Astrocyte (in vitro differentiated cells and primary cell): ENCODE measurements at regions not wholly inside any gene's neighbourhood (a gene's known extent, or its start where the extent isn't known, plus 50 kb on each side); places are given as distances from the start of the nearest gene placed in this dataset.

Source experiments
- EZH2 ChIP-seq: IDR thresholded peaks from 2 replicates; pipeline ENCODE4 v1.6.1; 2012; ENCODE audit warnings: mild to moderate bottlenecking, low read length, inconsistent platforms; ENCODE audit not compliant: insufficient read depth
- TF ChIP-seq, protein P1 (sequence below): IDR thresholded peaks from 2 replicates; pipeline ENCODE4 v1.5.1; 2011; ENCODE audit warnings: low read depth, mild to moderate bottlenecking, inconsistent platforms, low read length, moderate library complexity; ENCODE audit not compliant: insufficient read depth

DNA sequence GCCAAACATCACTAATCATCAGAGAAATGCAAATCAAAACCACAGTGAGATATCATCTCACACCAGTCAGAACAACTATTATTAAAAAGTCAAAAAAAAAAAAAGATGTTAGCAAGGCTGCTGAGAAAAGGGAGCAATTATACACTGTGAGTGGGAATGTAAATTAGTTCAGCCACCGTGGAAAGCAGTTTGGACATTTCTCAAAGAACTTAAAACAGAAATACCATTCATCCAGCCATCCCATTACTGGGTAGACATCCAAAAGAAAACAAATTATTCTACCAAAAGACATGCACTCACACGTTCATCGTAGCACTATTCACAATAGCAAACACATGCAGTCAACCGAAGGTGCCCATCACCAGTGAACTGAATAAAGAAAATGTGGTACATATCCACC, 213.9 kb downstream of the TTLL2 start:
- TF ChIP-seq, protein P1, sequence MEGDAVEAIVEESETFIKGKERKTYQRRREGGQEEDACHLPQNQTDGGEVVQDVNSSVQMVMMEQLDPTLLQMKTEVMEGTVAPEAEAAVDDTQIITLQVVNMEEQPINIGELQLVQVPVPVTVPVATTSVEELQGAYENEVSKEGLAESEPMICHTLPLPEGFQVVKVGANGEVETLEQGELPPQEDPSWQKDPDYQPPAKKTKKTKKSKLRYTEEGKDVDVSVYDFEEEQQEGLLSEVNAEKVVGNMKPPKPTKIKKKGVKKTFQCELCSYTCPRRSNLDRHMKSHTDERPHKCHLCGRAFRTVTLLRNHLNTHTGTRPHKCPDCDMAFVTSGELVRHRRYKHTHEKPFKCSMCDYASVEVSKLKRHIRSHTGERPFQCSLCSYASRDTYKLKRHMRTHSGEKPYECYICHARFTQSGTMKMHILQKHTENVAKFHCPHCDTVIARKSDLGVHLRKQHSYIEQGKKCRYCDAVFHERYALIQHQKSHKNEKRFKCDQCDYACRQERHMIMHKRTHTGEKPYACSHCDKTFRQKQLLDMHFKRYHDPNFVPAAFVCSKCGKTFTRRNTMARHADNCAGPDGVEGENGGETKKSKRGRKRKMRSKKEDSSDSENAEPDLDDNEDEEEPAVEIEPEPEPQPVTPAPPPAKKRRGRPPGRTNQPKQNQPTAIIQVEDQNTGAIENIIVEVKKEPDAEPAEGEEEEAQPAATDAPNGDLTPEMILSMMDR, result no peak
- no peak for TF ChIP-seq EZH2
